Nephron progenitor cell (in vitro differentiated cells): ENCODE measurements at regions not wholly inside any gene's neighbourhood (a gene's known extent, or its start where the extent isn't known, plus 50 kb on each side); places are given as distances from the start of the nearest gene placed in this dataset.
"Not testable (repeated sequence)": the region's sequence is repeated elsewhere in the genome, so short reads cannot be mapped to it uniquely, and the experiment has no call there.

Source experiments
- DNase-seq: peaks from one replicate; pipeline ENCODE4 v3.0.0; 2021
- H3K27ac Mint-ChIP-seq: 2 replicates; pipeline ENCODE4 v1.8.0; 2021; ENCODE audit warnings: mild to moderate bottlenecking, moderate library complexity, mixed read lengths
- H3K27me3 Mint-ChIP-seq: 2 replicates; pipeline ENCODE4 v1.8.0; 2021; ENCODE audit warnings: mild to moderate bottlenecking, low read depth, mixed read lengths; ENCODE audit not compliant: poor library complexity
- H3K36me3 Mint-ChIP-seq: 2 replicates; pipeline ENCODE4 v1.8.0; 2021; ENCODE audit warnings: low read depth, mixed read lengths
- H3K4me1 Mint-ChIP-seq: 2 replicates; pipeline ENCODE4 v1.8.0; 2021; ENCODE audit warnings: mixed read lengths
- H3K4me3 Mint-ChIP-seq: 2 replicates; pipeline ENCODE4 v1.8.0; 2021; ENCODE audit warnings: mild to moderate bottlenecking, moderate library complexity, mixed read lengths
- H3K9me3 Mint-ChIP-seq: 2 replicates; pipeline ENCODE4 v1.8.0; 2021; ENCODE audit warnings: mild to moderate bottlenecking, moderate library complexity, mixed read lengths
- TF ChIP-seq, protein P1 (sequence below): fragments of 200-600 bp; sonication (generic); IDR thresholded peaks from 2 replicates; pipeline ENCODE4 v1.5.0; 2021; ENCODE audit warnings: antibody characterized with exemption

DNA sequence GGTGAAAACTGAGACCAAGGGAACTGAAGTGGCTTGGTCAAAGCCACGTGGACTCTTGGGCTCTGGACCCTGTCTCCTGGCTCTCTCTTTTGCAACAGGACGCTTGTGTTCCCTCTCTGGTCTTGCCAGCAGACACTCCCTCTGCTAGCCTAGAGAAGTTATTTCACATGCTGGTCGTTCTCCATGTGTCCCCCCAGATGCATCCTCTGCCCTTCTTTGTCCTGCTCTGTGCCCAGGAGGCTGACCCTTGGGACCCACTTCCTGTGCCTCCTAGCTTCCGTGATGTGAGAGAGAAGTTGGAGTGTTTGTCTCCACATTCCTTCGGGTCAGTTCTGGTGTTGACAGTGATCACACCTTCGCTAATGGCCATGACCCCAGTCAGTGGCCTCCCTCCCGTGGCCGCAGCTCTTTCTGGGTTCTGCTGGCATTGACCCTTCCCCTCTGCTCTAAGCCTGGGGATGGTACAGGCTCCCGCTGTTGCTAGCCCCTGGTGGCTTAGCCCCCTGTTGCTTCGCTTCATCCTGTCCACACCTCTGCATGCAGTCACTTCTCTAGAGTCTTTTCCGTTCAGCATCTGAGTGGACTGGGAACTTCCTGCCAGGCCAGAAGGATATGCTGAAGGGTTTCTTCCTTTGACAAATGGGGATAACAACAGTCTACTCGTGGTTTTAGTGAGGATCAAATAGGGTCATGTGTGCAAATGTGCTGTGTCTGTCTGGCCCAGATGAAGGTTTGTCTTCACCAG lies 70.1 kb upstream of the BMP2 start:
- no peaks in the 10 kb centered on the region for H3K36me3 Mint-ChIP-seq
- TF ChIP-seq, protein P1, sequence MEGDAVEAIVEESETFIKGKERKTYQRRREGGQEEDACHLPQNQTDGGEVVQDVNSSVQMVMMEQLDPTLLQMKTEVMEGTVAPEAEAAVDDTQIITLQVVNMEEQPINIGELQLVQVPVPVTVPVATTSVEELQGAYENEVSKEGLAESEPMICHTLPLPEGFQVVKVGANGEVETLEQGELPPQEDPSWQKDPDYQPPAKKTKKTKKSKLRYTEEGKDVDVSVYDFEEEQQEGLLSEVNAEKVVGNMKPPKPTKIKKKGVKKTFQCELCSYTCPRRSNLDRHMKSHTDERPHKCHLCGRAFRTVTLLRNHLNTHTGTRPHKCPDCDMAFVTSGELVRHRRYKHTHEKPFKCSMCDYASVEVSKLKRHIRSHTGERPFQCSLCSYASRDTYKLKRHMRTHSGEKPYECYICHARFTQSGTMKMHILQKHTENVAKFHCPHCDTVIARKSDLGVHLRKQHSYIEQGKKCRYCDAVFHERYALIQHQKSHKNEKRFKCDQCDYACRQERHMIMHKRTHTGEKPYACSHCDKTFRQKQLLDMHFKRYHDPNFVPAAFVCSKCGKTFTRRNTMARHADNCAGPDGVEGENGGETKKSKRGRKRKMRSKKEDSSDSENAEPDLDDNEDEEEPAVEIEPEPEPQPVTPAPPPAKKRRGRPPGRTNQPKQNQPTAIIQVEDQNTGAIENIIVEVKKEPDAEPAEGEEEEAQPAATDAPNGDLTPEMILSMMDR: no peak
- DNase-seq: no peak
- H3K27me3 Mint-ChIP-seq: peaks cover 10% of the 10 kb centered on the region
- peaks cover 8% of the 10 kb centered on the region for H3K9me3 Mint-ChIP-seq
- H3K27ac Mint-ChIP-seq: no peak overlapping the region
- peaks cover 23% of the 10 kb centered on the region for H3K4me1 Mint-ChIP-seq
- H3K4me3 Mint-ChIP-seq: no peak overlapping the region

DNA sequence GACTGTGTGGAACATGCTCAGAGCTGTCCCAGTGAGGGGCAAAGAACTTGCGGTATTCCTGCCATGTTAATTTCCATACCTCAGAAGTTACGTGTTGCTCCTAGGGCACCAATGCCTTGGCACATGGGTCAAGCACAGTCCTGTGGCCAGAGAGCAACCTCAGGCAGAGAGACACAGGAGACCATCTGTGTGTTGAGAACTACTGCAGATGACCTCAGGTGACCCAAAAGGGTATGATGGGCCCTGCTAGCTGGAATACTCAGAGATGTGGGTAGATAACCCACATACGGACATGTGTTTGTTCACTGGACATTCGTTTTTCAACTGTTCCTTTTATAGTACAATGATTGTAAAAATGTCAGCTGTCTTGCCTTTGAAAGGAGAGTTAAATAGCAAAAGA lies 71.5 kb upstream of the BMP2 start:
- Mint-ChIP-seq H3K4me1 (peaks cover 28% of the 10 kb centered on the region), H3K27ac (no peak overlapping the region), H3K9me3 (peaks cover 8% of the 10 kb centered on the region), H3K27me3 (peaks cover 6% of the 10 kb centered on the region), H3K36me3 (no peaks in the 10 kb centered on the region), H3K4me3 (no peak overlapping the region)
- DNase-seq: no peak
- TF ChIP-seq, protein P1: no peak

DNA sequence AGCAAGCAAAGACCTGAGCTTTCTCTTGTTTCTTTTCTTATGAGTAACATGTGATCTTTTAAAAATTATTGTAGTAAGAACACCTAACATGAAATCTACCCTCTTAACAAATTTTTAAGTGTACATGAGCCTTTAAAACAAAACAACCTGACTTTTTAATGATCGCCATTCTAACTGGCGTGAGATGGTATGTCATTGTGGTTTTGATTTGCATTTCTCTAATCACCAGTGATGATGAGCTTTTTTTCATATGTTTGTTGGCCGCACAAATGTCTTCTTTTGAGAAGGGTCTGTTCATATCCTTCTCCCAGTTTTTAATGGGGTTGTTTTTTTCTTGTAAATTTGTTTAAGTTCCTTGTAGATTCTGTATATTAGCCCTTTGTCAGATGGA lies 73.7 kb upstream of the BMP2 start:
- H3K27me3 Mint-ChIP-seq, DNase-seq, H3K4me3 Mint-ChIP-seq, H3K27ac Mint-ChIP-seq, H3K36me3 Mint-ChIP-seq, H3K9me3 Mint-ChIP-seq: not testable (repeated sequence)
- H3K4me1 Mint-ChIP-seq: peaks cover 28% of the 10 kb centered on the region

DNA sequence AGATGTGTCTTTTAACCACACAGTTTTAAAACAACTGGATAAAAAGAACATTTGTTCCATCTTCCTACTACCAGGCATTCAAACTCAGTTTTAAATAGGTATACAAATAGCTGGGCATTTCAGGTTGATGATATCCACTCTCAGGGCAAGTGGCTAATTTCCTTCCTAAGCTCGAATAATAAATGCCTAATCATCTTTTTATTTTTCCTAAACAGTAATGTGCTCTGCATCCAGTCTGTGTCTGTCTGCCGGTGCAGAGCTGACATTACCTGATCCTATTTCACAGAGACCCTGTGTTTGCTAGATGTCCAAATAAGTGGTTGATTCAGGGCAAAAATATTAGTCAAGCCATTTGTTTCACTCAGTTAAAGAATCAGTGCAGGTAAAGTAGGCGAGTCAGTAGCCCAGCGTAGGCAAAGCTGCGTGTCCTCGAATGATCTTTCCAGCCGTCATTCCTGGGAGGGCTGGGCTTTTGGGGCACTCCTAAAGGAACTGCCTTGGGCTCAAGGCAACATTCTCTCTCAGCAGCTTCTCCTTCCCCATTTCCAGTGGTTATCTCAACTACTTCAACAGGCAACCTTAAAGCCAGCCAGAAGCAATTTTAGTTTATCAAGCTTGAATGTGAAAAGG lies 74.2 kb upstream of the BMP2 start:
- Mint-ChIP-seq H3K27me3 (no peaks in the 10 kb centered on the region), H3K27ac (no peak overlapping the region), H3K36me3 (no peaks in the 10 kb centered on the region), H3K9me3 (peaks cover 8% of the 10 kb centered on the region), H3K4me3 (no peak overlapping the region), H3K4me1 (peaks cover 28% of the 10 kb centered on the region)
- DNase-seq: no peak
- TF ChIP-seq, protein P1: no peak

DNA sequence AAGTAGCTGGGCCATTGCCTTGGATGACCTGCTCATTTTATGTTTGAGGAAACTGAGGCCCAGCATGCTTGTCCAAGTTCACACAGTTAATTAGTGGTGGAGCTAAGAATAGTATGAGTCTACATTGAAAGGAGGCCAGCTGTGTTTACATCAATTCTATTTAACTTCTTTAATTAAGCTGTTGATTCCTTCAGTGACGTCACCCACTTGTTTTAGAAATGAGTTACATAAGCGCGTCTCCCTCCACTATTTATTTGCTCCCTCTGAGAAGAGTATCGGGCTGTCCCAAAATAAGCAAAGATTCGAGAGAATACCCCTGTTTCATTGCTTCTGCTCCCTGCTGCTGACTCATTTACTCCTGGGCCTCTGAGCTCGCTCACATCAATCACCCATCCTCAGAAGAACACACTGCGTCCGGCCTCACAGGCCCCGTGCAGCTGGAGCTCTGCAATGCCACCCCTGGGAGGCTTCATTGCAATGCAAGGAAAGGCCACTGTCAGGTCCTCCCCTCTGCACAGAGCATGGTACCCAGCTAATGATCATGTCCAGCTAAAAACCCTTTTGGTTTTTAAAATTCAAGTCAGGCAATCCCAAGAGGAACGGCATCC lies 74.8 kb upstream of the BMP2 start:
- TF ChIP-seq, protein P1: no peak
- peak; percentile 26 for DNase-seq
- Mint-ChIP-seq H3K4me3 (no peak overlapping the region), H3K27ac (no peak overlapping the region), H3K4me1 (peaks cover 25% of the 10 kb centered on the region), H3K27me3 (no peaks in the 10 kb centered on the region), H3K36me3 (no peaks in the 10 kb centered on the region), H3K9me3 (peaks cover 8% of the 10 kb centered on the region)

DNA sequence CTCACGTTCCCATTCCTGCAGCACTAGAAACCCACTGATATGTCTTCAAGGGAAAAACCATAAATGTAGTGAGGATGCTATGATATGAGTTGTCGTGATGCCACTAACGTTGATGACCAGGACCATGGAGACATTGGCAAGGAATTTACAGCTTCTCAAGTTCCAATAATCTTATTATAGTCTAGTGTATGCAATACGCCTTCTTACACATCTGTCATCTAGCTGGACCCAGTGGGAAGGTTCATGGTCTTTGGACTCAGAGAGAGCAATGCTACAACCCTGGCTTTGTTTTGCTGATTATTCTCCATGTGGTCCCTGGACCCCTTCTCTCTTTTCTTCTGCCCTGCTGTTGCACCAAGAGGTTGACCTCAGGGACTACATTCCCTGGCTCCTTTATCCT lies 76.0 kb upstream of the BMP2 start:
- TF ChIP-seq, protein P1: no peak
- H3K4me3 Mint-ChIP-seq: no peak overlapping the region
- H3K27ac Mint-ChIP-seq: no peak overlapping the region
- DNase-seq: no peak
- H3K4me1 Mint-ChIP-seq: peaks cover 21% of the 10 kb centered on the region
- H3K9me3 Mint-ChIP-seq: peaks cover 8% of the 10 kb centered on the region
- no peaks in the 10 kb centered on the region for H3K27me3 Mint-ChIP-seq
- no peaks in the 10 kb centered on the region for H3K36me3 Mint-ChIP-seq
